Activated T-helper 17 cell treated with anti-CD3 and anti-CD28 coated beads, Interleukin-2, amount 50 U/mL, for 72 hours (primary cell): ENCODE measurements at regions not wholly inside any gene's neighbourhood (a gene's known extent, or its start where the extent isn't known, plus 50 kb on each side); places are given as distances from the start of the nearest gene placed in this dataset.
"Not testable (repeated sequence)": the region's sequence is repeated elsewhere in the genome, so short reads cannot be mapped to it uniquely, and the experiment has no call there.

Experiments
- ATAC-seq: fragments of 150-1000 bp; cut with Tn5 transposase; replicated peaks from 2 replicates; pipeline ENCODE4 v1.10.0; 2021; ENCODE audit warnings: mild to moderate bottlenecking, moderate library complexity
- H3K27ac Mint-ChIP-seq: one replicate; pipeline ENCODE4 v1.8.0; 2022; ENCODE audit warnings: mixed read lengths
- H3K27me3 Mint-ChIP-seq: one replicate; pipeline ENCODE4 v1.8.0; 2022; ENCODE audit warnings: mixed read lengths
- H3K36me3 Mint-ChIP-seq: one replicate; pipeline ENCODE4 v1.8.0; 2022; ENCODE audit warnings: low read depth, mild to moderate bottlenecking, mixed read lengths
- H3K4me1 Mint-ChIP-seq: one replicate; pipeline ENCODE4 v1.8.0; 2022; ENCODE audit warnings: mixed read lengths
- H3K4me3 Mint-ChIP-seq: one replicate; pipeline ENCODE4 v1.8.0; 2022; ENCODE audit warnings: mild to moderate bottlenecking, mixed read lengths
- H3K9me3 Mint-ChIP-seq: one replicate; pipeline ENCODE4 v1.8.0; 2022; ENCODE audit warnings: mixed read lengths

DNA sequence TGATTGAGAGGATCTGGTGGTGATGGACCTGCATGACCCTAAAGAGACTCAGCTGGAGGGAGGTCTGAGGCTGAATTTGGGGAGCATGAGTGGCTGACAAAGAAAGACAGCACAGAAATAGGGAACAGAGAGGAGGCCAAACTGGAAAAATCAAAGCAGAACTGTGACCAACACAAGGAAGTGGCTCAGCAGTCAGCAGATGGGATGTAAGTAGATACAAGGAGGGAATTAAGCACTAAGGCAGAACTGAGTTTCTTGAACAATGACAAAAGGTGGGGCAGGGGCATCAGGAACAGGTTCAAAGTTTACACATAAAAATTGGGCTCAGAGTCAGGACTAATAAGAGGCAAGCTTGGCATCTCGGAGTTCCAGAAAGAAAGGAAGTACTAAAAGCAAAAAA lies 144.3 kb upstream of the KLF3 start:
- Mint-ChIP-seq H3K4me3 (no peak overlapping the region), H3K9me3 (peaks cover 3% of the 10 kb centered on the region), H3K27me3 (peaks cover 11% of the 10 kb centered on the region), H3K4me1 (peaks cover 9% of the 10 kb centered on the region), H3K36me3 (peaks cover 13% of the 10 kb centered on the region), H3K27ac (no peak overlapping the region)
- no peak for ATAC-seq

DNA sequence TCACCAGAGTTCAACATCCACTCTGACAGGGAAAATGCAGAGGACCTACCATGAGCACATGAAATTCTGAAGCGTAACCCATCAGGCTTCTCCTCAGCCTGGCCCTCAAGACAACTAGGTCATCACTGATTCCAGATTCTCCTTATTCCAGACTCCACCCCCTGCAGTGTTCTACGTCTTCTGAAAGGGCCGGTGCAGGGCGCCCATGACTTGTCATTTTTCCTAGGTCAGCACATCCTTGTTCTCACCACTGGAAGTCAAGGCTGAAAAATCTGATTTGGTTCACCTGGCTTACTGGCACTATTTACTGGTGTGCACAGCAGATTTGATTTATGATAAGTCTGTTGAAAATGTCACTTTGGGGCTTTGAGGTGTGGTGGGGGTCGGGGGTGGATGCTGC lies 140.9 kb upstream of the KLF3 start:
- ATAC-seq: no peak
- Mint-ChIP-seq H3K36me3 (peaks cover 13% of the 10 kb centered on the region), H3K4me1 (peaks cover 9% of the 10 kb centered on the region), H3K9me3 (peaks cover 3% of the 10 kb centered on the region), H3K27me3 (peaks cover 15% of the 10 kb centered on the region), H3K27ac (no peak overlapping the region), H3K4me3 (no peak overlapping the region)

- Mint-ChIP-seq H3K27ac (peak overlapping the region; percentile 91), H3K27me3 (peaks cover 15% of the 10 kb centered on the region), H3K4me3 (peak overlapping the region; percentile 71), H3K36me3 (peaks cover 13% of the 10 kb centered on the region), H3K9me3 (peaks cover 3% of the 10 kb centered on the region), H3K4me1 (peaks cover 9% of the 10 kb centered on the region)
- ATAC-seq: peak; percentile 93
Observed at GRCh38 chr4:38523524-38524448, 140.2 kb upstream of the KLF3 start.

- Mint-ChIP-seq H3K9me3 (no peaks in the 10 kb centered on the region), H3K36me3 (peaks cover 7% of the 10 kb centered on the region), H3K27ac (peak overlapping the region; percentile 5), H3K27me3 (peaks cover 9% of the 10 kb centered on the region), H3K4me3 (no peak overlapping the region), H3K4me1 (peaks cover 16% of the 10 kb centered on the region)
- no peak for ATAC-seq
Observed at GRCh38 chr4:38526412-38526811, 137.6 kb upstream of the KLF3 start.

- Mint-ChIP-seq H3K27me3 (peaks cover 12% of the 10 kb centered on the region), H3K4me1 (peaks cover 10% of the 10 kb centered on the region), H3K4me3 (peak overlapping the region; percentile 71), H3K27ac (peak overlapping the region; percentile 93), H3K36me3 (no peaks in the 10 kb centered on the region), H3K9me3 (no peaks in the 10 kb centered on the region)
- ATAC-seq: peak; percentile 97
Observed at GRCh38 chr4:38529189-38530115, 134.5 kb upstream of the KLF3 start.

GRCh38 chr4:38530486-38530885 lies 133.5 kb upstream of the KLF3 start:
- H3K27me3 Mint-ChIP-seq: peaks cover 12% of the 10 kb centered on the region
- H3K9me3 Mint-ChIP-seq: no peaks in the 10 kb centered on the region
- H3K4me3 Mint-ChIP-seq: peak overlapping the region; percentile 71
- no peak for ATAC-seq
- H3K4me1 Mint-ChIP-seq: peaks cover 10% of the 10 kb centered on the region
- H3K27ac Mint-ChIP-seq: no peak overlapping the region
- H3K36me3 Mint-ChIP-seq: no peaks in the 10 kb centered on the region

GRCh38 chr4:38531141-38531727 lies 132.8 kb upstream of the KLF3 start:
- H3K4me3 Mint-ChIP-seq: peak overlapping the region; percentile 40
- peaks cover 12% of the 10 kb centered on the region for H3K27me3 Mint-ChIP-seq
- H3K36me3 Mint-ChIP-seq: no peaks in the 10 kb centered on the region
- H3K4me1 Mint-ChIP-seq: peaks cover 10% of the 10 kb centered on the region
- no peak for ATAC-seq
- H3K9me3 Mint-ChIP-seq: no peaks in the 10 kb centered on the region
- H3K27ac Mint-ChIP-seq: no peak overlapping the region

GRCh38 chr4:38532908-38533499 lies 131.0 kb upstream of the KLF3 start:
- H3K27ac Mint-ChIP-seq: no peak overlapping the region
- H3K4me1 Mint-ChIP-seq: peaks cover 7% of the 10 kb centered on the region
- H3K27me3 Mint-ChIP-seq: peaks cover 8% of the 10 kb centered on the region
- H3K36me3 Mint-ChIP-seq: no peaks in the 10 kb centered on the region
- H3K9me3 Mint-ChIP-seq: no peaks in the 10 kb centered on the region
- H3K4me3 Mint-ChIP-seq: no peak overlapping the region
- no peak for ATAC-seq

DNA sequence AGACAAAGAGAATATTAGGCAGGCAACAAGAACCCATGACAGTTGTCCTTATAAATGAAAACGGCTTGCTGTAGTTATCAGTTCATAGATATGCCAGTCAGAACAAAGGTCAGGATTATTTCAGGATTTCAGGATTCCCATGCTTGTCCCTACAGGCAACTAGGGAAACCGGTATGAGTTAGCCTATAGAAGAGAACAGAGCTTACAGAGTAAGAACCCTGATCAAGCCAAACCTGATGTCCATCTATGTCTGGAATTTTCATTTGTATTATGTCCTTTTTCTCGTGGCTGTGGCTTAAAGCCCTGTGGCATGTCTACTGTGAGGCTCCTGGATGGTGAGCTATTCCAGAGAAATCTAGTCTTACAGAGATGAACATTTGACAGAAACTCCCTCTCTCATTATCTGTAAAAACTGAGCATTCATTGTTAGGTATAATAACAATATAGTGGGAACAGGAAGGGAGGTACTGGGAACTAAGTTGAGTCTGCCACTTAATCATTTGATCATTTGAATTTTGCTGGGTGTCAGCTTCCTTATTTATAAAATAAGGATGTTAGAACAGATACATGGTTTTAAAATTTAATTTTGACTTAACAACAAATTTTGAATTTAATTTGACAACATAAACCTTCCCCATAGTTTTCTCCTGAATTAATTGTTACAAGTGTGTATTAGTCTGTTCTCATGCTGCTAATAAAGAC lies 129.5 kb upstream of the KLF3 start:
- ATAC-seq: no peak
- H3K27me3 Mint-ChIP-seq: peaks cover 8% of the 10 kb centered on the region
- H3K4me3 Mint-ChIP-seq: no peak overlapping the region
- no peak overlapping the region for H3K27ac Mint-ChIP-seq
- no peaks in the 10 kb centered on the region for H3K36me3 Mint-ChIP-seq
- peaks cover 1% of the 10 kb centered on the region for H3K4me1 Mint-ChIP-seq
- no peaks in the 10 kb centered on the region for H3K9me3 Mint-ChIP-seq

GRCh38 chr4:38535071-38535470 lies 128.9 kb upstream of the KLF3 start:
- not testable (repeated sequence) for H3K27me3 Mint-ChIP-seq

DNA sequence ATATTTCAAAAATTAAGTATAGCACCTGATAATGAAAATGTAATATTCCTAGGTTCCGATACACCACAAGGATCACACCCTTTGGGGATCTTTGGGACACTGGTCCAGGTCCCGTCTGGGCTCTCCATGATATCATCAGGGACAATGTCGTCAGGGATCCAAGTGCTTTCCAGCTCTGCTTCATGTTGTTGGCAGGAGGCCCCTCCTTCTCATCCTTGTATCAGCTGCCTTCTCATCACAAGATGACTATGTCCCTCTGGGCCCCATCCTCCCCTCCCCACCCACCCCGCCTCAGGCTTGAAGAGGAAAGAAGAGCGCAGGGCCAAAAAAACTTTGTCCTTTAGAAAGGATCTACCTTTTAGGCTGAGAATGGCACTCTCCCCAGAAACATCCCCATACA lies 128.3 kb upstream of the KLF3 start:
- Mint-ChIP-seq H3K4me3 (no peak overlapping the region), H3K27ac (no peak overlapping the region), H3K9me3 (no peaks in the 10 kb centered on the region), H3K36me3 (no peaks in the 10 kb centered on the region), H3K27me3 (peaks cover 8% of the 10 kb centered on the region), H3K4me1 (no peaks in the 10 kb centered on the region)
- no peak for ATAC-seq

More at GRCh38 chr4:38535071-38535470, 128.9 kb upstream of the KLF3 start:
- H3K4me1 Mint-ChIP-seq, H3K27ac Mint-ChIP-seq, ATAC-seq, H3K4me3 Mint-ChIP-seq, H3K9me3 Mint-ChIP-seq, H3K36me3 Mint-ChIP-seq: not testable (repeated sequence)

DNA sequence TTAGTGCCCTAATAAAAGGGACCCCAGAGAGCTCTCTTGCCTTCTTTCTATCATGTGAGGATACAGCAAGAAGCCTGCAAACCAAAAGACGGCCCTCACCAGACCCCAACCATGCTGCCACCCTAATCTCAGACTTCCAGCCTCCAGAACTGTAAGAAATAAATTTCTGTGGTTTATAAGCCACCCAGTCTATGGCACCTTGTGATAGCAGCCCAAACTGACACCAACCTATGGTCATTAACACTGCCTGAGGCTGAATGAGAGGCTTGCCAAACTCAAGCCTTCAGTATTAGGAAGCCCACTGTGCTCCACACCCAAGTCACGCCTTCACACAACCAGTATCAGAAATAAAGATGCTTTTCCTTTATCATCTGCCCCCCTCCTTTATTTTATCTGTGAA lies 127.3 kb upstream of the KLF3 start:
- Mint-ChIP-seq H3K4me1 (no peaks in the 10 kb centered on the region), H3K9me3 (no peaks in the 10 kb centered on the region), H3K27me3 (peaks cover 8% of the 10 kb centered on the region), H3K36me3 (no peaks in the 10 kb centered on the region), H3K4me3 (no peak overlapping the region), H3K27ac (peak overlapping the region; percentile 19)
- ATAC-seq: no peak

DNA sequence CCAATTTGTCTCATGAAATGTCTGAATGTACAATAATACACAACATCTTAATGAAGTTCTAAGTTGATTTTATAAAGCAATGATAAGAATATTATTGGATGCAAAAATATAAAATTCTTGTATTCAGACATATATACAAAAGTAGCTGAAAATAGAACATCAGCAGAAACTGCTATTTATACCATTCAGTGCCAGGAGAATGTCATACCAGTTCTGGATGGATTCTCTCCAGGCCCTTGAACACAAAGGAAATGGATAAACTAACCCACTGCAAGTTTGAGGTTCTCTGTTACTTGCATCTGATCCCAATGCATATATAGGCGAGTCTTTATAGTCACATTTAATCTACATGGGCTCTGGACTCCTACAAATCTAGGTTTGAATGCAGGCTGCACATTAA lies 126.3 kb upstream of the KLF3 start:
- Mint-ChIP-seq H3K36me3 (no peaks in the 10 kb centered on the region), H3K27me3 (peaks cover 8% of the 10 kb centered on the region), H3K4me1 (no peaks in the 10 kb centered on the region), H3K9me3 (no peaks in the 10 kb centered on the region), H3K27ac (no peak overlapping the region), H3K4me3 (no peak overlapping the region)
- ATAC-seq: no peak

GRCh38 chr4:38538517-38538916 lies 125.5 kb upstream of the KLF3 start:
- no peak for ATAC-seq
- no peak overlapping the region for H3K27ac Mint-ChIP-seq
- no peaks in the 10 kb centered on the region for H3K4me1 Mint-ChIP-seq
- H3K36me3 Mint-ChIP-seq: no peaks in the 10 kb centered on the region
- H3K4me3 Mint-ChIP-seq: no peak overlapping the region
- H3K27me3 Mint-ChIP-seq: no peaks in the 10 kb centered on the region
- H3K9me3 Mint-ChIP-seq: no peaks in the 10 kb centered on the region
